OCI-LY3 (cell line): ENCODE measurements at regions not wholly inside any gene's neighbourhood (a gene's known extent, or its start where the extent isn't known, plus 50 kb on each side); places are given as distances from the start of the nearest gene placed in this dataset.
"Not testable (repeated sequence)": the region's sequence is repeated elsewhere in the genome, so short reads cannot be mapped to it uniquely, and the experiment has no call there.

Source experiments
- H2AFZ ChIP-seq: fragments of 200-600, 300-600 bp; shearing (Covaris generic); 2 replicates; pipeline ENCODE4 v1.6.0; 2014; ENCODE audit warnings: antibody characterized with exemption, low read depth, low read length
- H3K27ac ChIP-seq: fragments of 200-600, 300-600 bp; sonication (generic); 2 replicates; pipeline ENCODE4 v1.5.1; 2014; ENCODE audit warnings: mild to moderate bottlenecking, low read length, moderate library complexity, mixed read lengths
- H3K27me3 ChIP-seq: fragments of 200-600, 300-600 bp; sonication (generic); 2 replicates; pipeline ENCODE4 v1.6.1; 2014; ENCODE audit warnings: low read depth, low read length, mixed read lengths
- H3K36me3 ChIP-seq: fragments of 200-600, 300-600 bp; sonication (generic); replicated peaks from 2 replicates; pipeline ENCODE3; 2014; ENCODE audit warnings: low read depth, low read length, mixed read lengths
- H3K4me1 ChIP-seq: fragments of 300-600, 200-600 bp; sonication (generic); 2 replicates; pipeline ENCODE4 v1.6.1; 2014; ENCODE audit warnings: low read length, mixed read lengths
- H3K4me2 ChIP-seq: fragments of 200-600, 300-600 bp; sonication (generic); 2 replicates; pipeline ENCODE4 v1.6.1; 2014; ENCODE audit warnings: low read length, mixed read lengths
- H3K4me3 ChIP-seq: fragments of 300-600, 200-600 bp; sonication (generic); 2 replicates; pipeline ENCODE4 v1.5.1; 2014; ENCODE audit warnings: antibody characterized with exemption, mild to moderate bottlenecking, low read length, moderate library complexity
- H3K79me2 ChIP-seq: fragments of 300-600, 200-600 bp; shearing (Covaris generic); 2 replicates; pipeline ENCODE4 v1.6.1; 2014; ENCODE audit warnings: mild to moderate bottlenecking, low read length, mixed read lengths
- H3K9ac ChIP-seq: fragments of 300-600, 200-600 bp; shearing (Covaris generic); 2 replicates; pipeline ENCODE4 v1.6.0; 2014; ENCODE audit warnings: mild to moderate bottlenecking, low read length, moderate library complexity
- H3K9me3 ChIP-seq: fragments of 200-600, 300-600 bp; shearing (Covaris generic); 2 replicates; pipeline ENCODE4 v1.6.1; 2014; ENCODE audit warnings: low read length, mixed read lengths; ENCODE audit not compliant: insufficient read depth
- H4K20me1 ChIP-seq: fragments of 200-600, 300-600 bp; sonication (generic); 2 replicates; pipeline ENCODE4 v1.6.1; 2016; ENCODE audit warnings: low read length, mixed read lengths; ENCODE audit not compliant: insufficient read depth
- EZH2phosphoT487 ChIP-seq: fragments of 200-600 bp; shearing (Covaris generic); IDR thresholded peaks from 2 replicates; pipeline ENCODE4 v1.6.1; 2018; ENCODE audit warnings: antibody characterized with exemption, mixed run types, low read depth
- TF ChIP-seq, protein P1 (sequence below): fragments of 200-600, 300-600 bp; sonication (generic); IDR thresholded peaks from 2 replicates; pipeline ENCODE4 v1.5.1; 2014; ENCODE audit warnings: antibody characterized with exemption, low read length, low read depth

DNA sequence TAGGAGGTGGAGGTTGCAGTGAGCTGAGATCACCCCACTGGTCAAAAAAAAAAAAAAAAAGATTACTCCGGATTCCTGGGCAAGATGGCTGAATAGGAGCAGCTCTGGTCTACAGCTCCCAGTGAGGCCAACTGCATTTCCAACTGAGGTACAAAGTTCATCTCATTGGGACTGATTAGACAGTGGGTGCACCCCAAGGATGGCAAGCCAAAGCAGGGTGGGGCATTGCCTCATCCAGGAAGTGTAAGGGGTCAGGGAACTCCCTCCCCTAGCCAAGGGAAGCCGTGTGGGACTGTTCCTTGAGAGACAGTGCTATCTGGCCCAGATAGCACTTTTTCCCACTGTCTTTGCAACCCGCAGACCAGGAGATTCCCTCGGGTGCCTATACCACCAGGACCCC, 70.7 kb downstream of the CARTPT start:
- Histone ChIP-seq H4K20me1 (no peaks in the 10 kb centered on the region), H3K79me2 (no peaks in the 10 kb centered on the region)
- TF ChIP-seq, protein P1, sequence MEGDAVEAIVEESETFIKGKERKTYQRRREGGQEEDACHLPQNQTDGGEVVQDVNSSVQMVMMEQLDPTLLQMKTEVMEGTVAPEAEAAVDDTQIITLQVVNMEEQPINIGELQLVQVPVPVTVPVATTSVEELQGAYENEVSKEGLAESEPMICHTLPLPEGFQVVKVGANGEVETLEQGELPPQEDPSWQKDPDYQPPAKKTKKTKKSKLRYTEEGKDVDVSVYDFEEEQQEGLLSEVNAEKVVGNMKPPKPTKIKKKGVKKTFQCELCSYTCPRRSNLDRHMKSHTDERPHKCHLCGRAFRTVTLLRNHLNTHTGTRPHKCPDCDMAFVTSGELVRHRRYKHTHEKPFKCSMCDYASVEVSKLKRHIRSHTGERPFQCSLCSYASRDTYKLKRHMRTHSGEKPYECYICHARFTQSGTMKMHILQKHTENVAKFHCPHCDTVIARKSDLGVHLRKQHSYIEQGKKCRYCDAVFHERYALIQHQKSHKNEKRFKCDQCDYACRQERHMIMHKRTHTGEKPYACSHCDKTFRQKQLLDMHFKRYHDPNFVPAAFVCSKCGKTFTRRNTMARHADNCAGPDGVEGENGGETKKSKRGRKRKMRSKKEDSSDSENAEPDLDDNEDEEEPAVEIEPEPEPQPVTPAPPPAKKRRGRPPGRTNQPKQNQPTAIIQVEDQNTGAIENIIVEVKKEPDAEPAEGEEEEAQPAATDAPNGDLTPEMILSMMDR: no peak
- no peak for TF ChIP-seq EZH2phosphoT487

DNA sequence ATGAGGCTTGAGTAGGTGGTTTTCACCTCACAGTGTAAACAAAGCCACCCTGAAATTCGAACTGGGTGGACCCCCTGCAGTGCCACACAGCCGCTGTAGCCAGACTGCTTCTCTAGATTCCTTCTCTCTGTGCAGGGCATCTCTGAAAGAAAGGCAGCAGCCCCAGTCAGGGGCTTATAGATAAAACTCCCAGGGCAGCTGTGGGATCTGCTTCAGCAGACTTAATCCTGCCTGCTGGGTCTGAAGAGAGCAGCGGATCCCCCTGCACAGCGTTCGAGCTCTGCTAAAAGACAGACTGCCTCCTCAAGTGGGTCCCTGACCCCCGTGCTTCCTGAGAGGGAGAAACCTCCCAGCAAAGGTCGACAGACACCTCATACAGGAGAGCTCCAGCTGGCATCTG, 71.4 kb downstream of the CARTPT start:
- TF ChIP-seq, protein P1: no peak
- TF ChIP-seq EZH2phosphoT487: no peak
- H3K4me1 ChIP-seq: no peaks in the 10 kb centered on the region
- H4K20me1 ChIP-seq: no peaks in the 10 kb centered on the region
- no peaks in the 10 kb centered on the region for H3K27me3 ChIP-seq
- no peaks in the 10 kb centered on the region for H3K36me3 ChIP-seq
- H3K4me3 ChIP-seq: no peak overlapping the region
- no peak overlapping the region for H3K27ac ChIP-seq
- H3K9ac ChIP-seq: no peak overlapping the region
- no peak overlapping the region for H3K4me2 ChIP-seq
- no peaks in the 10 kb centered on the region for H3K9me3 ChIP-seq
- no peak overlapping the region for H2AFZ ChIP-seq
- no peaks in the 10 kb centered on the region for H3K79me2 ChIP-seq

More for the DNA sequence above, 70.7 kb downstream of the CARTPT start:
- Histone ChIP-seq H3K9ac (no peak overlapping the region), H2AFZ (no peak overlapping the region), H3K36me3 (no peaks in the 10 kb centered on the region), H3K27ac (no peak overlapping the region), H3K27me3 (no peaks in the 10 kb centered on the region), H3K4me3 (no peak overlapping the region), H3K4me1 (no peaks in the 10 kb centered on the region), H3K9me3 (no peaks in the 10 kb centered on the region), H3K4me2 (no peak overlapping the region)

DNA sequence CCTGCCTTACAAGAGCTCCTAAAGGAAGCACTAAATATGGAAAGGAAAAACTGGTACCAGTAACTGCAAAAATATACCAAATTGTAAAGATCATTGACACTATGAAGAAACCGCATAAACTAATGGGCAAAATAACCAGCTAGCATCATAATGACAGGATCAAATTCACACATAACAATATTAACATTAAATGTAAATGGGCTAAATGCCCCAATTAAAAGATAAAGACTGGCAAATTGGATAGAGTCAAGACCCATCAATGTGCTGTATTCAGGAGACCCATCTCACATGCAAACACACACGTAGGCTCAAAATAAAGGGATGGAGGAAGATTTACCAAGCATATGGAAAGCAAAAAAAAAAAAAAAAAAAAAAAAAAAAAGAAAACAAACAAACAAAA, 73.0 kb downstream of the CARTPT start:
- H4K20me1 ChIP-seq, H2AFZ ChIP-seq, H3K36me3 ChIP-seq, H3K4me3 ChIP-seq, H3K9ac ChIP-seq, H3K4me1 ChIP-seq, H3K4me2 ChIP-seq, H3K9me3 ChIP-seq, H3K27ac ChIP-seq, H3K79me2 ChIP-seq, H3K27me3 ChIP-seq: not testable (repeated sequence)

DNA sequence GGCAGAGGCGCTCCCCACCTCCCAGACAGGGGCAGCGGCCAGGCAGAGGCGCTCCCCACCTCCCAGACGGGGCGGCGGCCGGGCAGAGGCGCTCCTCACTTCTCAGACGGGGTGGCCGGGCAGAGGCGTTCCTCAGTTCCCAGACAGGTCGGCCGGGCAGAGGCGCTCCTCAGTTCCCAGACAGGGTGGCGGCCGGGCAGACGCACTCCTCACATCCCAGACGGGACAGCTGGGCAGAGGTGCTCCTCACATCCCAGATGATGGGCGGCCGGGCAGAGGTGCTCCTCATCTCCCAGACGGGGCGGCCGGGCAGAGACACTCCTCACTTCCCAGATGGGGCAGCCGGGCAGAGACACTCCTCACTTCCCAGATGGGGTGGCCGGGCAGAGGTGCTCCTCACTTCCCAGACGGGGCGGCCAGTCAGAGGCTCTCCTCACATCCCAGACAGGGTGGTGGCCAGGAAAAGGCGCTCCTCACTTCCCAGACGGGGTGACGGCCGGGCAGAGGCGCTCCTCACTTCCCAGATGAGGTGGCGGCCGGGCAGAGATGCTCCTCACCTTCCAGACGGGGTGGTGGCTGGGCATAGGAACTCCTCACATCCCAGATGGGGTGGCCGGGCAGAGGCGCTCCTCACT, 75.1 kb downstream of the CARTPT start:
- Histone ChIP-seq H3K27ac (no peak overlapping the region), H2AFZ (no peak overlapping the region), H3K9me3 (no peaks in the 10 kb centered on the region), H3K9ac (no peak overlapping the region), H3K4me3 (no peak overlapping the region), H3K36me3 (no peaks in the 10 kb centered on the region), H3K79me2 (no peaks in the 10 kb centered on the region), H4K20me1 (no peaks in the 10 kb centered on the region), H3K27me3 (no peaks in the 10 kb centered on the region), H3K4me2 (no peak overlapping the region), H3K4me1 (no peaks in the 10 kb centered on the region)
- TF ChIP-seq EZH2phosphoT487: no peak
- TF ChIP-seq, protein P1: no peak
